ENCODE measurements at regions not wholly inside any gene's neighbourhood (a gene's known extent, or its start where the extent isn't known, plus 50 kb on each side); places are given as distances from the start of the nearest gene placed in this dataset.
"Not testable (repeated sequence)": the region's sequence is repeated elsewhere in the genome, so short reads cannot be mapped to it uniquely, and the experiment has no call there.

DNA sequence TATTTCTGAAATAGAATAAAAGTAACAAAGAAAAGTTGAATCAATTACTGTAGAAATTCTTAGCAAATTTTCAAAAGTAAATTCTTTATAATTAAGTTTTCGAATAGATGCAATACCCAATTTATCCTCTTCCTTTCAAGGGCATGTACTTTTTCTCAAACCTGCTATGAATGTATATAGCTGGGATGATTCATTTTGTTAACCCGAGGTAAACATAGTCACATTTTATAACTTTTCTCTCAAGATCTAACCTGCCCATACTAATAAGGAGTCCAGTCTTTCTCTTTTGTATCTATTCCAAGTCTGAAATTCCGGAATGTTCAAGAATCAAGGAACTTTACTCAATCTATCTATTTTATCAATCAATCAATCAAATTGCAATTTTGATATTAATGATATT, 1072.9 kb downstream of the REEP3 start:
- ATAC-seq (no peak), DNase-seq (ENCODE audit: low spot score) (no peak)
- intact Hi-C loops (cut with DNase I): no loop called here

DNA sequence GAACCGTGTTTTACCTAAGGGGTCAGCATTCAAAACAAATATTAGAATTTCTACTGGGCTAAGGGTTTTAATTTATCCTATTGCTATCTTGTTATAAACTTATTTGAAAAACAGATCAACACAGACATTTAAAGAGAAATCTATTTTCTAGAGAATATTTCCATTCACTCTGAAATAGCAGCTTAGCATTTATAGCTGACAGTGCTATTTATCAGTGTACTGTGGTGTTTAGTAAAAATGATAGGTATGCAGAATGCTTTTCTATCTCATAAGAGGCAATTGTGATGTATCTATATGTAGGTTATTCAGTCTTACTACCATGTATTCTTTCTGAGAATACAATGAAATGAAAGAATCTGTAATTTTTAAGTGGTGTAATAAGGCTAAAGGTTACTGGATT, 1077.4 kb downstream of the REEP3 start:
- no peak for ATAC-seq
- intact Hi-C loops (cut with DNase I): no loop called here
- no peak for DNase-seq (ENCODE audit: low spot score)

DNA sequence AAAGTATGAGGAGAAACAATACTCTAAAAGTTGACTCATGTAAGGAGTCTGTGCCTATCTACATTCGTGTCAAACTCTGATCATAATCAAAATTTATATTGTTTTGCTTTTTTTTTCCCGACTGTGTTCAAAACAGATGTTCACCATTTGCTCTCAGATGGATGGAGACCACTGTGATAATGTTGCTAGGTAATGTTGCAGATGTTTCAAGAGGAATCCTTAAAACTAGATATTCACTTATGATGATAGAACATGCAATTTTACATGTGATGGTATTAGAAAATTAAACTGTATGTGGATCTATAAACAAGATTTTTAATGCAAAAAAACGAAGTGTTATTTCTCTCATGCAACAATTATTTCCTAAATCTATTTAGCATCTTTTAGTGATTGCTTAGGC, 1080.1 kb downstream of the REEP3 start:
- DNase-seq (ENCODE audit: low spot score): no peak
- no peak for ATAC-seq
- intact Hi-C loops (cut with DNase I): no loop called here

DNA sequence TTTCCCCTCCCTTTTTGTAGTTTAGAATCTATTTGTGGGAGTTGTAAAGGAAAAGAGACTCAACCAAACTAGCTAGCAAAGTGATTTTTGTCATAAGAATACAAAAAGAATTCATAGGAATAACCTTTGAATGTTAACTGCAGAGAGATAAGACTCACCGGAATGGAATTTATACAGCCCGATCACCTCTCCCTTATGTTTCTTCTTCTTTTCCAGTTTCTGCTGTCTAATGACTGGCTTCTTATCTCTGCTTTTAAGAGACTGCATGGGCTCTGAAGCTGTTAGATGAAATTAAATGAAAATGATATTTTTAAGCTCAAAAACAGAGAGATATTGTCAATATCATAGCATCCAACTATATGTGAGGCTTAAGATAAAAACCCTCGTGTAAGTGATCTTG, 1095.9 kb downstream of the REEP3 start:
- DNase-seq (ENCODE audit: low spot score): no peak
- ATAC-seq: no peak
- intact Hi-C loops (cut with DNase I): no loop called here

DNA sequence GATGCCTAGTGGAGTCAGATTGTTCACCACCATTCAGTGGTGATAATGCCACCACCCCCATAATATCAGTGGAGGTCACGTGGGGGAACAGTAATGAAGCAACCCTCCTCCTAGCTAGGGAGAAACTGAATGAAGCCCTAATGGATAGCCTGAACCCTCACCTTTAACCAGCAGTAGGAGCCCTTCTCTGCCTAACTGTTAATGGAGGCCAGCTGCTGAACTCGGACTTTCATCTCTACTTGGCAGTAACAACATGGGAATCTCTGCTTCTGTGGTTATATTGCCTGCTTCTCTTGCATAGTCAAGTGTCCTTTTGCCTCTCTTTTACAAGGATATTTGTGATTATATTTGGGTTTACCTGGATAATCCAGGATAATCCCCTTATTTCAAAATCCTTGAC, 1097.9 kb downstream of the REEP3 start:
- ATAC-seq: no peak
- intact Hi-C loops (cut with DNase I): no loop called here

DNA sequence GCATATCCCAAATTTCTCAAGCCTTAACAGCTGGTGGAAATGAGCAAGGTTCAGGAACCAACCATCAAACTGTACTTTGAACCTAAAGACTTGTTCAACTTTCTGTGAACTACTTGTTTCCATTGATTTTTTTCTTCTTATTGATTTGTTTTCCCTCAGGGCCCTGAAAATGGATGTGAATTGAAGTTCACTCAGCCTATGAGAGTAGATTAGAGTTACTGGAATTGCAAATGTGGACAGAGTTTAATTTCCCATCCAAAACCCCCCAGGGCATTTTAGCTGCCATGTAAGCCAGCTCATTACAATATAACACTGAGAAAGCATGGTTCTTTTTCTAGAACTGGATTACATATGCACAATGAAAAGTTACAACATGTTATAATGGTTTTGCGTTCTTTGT, 1105.7 kb downstream of the REEP3 start:
- ATAC-seq (no peak), DNase-seq (ENCODE audit: low spot score) (no peak)

More for the DNA sequence above, 1097.9 kb downstream of the REEP3 start:
- no peak for DNase-seq (ENCODE audit: low spot score)

DNA sequence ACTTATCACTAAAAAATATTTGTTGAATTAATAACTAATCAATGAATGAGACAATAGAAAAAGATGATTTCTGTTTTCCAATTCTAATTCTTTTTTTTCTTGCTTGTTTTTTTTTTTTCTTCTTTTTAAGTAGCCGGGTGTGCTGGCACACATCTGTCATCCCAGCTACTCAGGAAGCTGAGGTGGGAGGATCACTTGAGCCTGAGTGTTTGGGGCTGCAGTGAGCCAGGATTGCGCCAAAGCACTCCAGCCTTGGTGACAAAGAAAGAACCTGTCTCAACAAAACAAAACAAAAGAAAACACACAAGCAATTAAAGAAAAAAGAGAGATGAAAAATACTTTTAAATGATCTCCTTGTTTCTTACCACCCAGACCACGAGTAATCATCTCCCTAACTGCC, 1109.3 kb downstream of the REEP3 start:
- no peak for DNase-seq (ENCODE audit: low spot score)
- ATAC-seq: no peak
- intact Hi-C loops (cut with DNase I): no loop called here

More for the DNA sequence above, 1105.7 kb downstream of the REEP3 start:
- intact Hi-C loops (cut with DNase I): no loop called here

DNA sequence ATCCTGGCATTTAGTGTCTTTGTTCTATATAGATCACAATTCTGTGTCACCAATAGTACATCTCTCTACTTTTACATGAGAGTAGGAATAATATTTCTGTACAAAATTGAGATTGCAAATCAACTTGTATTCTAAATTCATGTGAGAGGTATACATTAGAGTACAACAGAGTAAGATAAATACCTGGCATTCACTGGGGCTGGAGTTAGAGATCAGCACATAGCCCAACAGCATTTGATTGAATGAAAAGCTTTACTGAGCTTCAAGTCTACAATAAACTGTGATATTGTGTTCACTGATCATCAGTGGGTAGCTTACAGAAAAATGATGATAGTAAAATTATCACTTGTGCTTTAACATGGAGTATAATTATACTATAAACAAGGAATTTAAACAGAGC, 1114.7 kb downstream of the REEP3 start:
- DNase-seq (ENCODE audit: low spot score): no peak
- intact Hi-C loops (cut with DNase I): no loop called here
- no peak for ATAC-seq

DNA sequence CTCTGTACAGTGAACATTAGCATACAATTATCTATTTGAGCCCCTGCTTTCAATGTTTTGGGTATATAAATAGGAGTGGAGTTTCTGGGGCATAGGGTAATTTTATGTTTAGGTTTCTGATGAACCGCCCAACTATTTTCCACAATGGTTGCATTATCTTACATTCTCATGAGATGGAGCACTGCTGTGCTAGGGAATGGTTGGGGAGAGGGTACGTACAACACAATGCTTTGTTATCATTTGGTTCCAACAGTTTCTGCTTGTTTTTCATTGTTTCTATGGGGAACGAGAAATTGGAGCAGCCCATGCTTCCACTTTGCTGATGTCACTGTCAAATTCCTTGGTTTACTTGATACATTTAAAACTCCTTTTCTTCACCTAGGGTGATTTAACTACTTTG, 1115.3 kb downstream of the REEP3 start:
- intact Hi-C loops (cut with DNase I): no loop called here
- ATAC-seq (no peak), DNase-seq (ENCODE audit: low spot score) (no peak)

DNA sequence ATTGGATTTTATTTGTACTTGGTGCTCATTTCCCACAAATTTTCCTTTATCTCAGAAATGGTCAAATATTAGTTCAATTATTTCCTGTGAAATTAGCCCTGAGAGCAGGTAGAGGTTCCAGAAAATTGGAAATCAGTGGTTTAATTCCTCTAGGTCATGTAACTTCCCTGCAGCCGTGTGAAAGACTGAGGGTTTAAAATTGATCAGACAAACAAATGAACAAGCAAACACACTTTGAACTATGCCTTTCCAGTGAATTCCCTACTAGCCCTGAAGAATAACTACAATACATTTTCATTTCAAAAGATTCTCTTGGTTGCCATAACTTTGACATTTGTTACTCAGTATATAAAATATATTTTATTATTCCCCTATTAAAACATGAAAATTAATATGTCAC, 1116.7 kb downstream of the REEP3 start:
- DNase-seq (ENCODE audit: low spot score) (no peak), ATAC-seq (no peak)
- intact Hi-C loops (cut with DNase I): no loop called here

DNA sequence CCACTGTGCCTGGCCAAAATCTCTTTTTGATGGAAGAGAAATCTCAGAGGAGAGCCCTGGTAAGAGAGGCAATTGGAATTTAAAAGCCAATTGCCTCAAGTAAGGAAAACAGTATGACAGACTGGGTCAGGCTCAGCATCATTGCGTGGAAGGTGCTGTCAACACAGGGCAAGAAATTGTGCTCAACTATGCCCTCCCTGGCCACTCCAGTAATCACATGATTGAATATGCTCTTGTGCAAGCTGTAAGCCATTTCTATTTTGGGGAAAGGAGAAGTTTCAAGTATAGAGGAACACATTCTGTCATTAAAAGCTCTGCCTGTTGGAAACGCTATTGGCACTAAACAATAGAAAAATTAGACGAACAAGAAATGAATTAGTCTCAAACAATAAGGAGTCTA, 1127.7 kb downstream of the REEP3 start:
- ATAC-seq (peak; percentile 65), DNase-seq (ENCODE audit: low spot score) (no peak)
- intact Hi-C loops (cut with DNase I): no loop called here

DNA sequence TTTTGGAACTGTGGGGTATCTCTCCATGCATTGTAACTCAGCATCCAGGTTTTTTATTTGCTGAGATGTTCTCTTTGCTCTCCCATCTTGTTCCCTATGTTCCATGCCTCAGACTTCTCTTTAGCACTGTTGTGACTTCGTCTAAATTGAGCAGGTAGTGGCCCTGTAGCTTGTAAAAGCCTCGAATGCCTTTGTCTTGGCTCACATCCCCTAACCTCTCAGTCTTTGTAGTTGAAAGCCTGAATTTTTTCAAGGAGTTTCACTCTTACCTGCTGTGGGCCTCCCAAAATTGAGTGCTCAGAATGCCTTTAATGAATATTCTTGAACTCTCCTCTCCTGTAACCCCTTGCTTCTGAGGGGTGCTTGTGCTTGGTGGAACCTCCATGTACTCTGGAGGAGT, 1137.3 kb downstream of the REEP3 start:
- DNase-seq (ENCODE audit: low spot score): no peak
- intact Hi-C loops (cut with DNase I): no loop called here
- ATAC-seq: no peak

DNA sequence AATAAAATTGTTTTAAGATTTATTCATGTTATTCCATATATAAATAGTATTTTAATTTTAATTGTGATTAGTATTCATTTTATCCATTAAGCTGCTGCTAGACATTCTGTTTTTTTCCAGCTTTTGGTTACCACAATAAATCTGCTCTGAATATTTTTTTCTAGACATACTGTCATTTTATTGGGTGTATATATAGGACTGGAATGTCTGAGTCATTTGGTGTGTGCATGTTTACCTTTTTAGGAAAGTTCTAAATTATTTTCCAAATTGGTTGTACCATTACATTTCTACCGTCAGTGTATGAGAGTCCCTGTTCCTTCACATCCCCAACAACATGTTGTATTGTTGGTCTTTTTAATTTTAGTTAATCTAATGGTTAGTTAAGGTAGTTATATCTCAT, 1138.1 kb downstream of the REEP3 start:
- ATAC-seq: no peak
- intact Hi-C loops (cut with DNase I): no loop called here
- DNase-seq (ENCODE audit: low spot score): no peak

DNA sequence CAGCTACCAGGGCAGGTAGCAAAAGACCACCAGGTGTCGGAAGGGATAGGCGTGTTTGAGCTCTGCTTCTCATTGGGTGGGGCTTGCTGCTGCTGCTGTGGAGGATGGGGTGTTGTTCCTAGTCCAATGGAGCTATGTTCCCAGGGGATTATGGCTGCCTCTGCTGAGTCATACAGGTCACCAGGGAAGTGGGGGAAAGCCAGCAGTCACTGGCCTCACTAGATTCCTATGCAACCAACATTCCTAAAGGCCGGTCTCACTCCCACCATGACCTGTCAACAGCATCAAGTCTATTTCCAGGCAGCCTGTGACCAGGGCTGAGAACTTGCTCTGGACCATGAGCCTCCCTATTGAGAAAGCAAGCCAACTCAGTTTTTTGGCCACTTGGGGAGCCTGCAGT, 1160.8 kb downstream of the REEP3 start:
- no peak for DNase-seq (ENCODE audit: low spot score)
- ATAC-seq: no peak
- intact Hi-C loops (cut with DNase I): no loop called here

DNA sequence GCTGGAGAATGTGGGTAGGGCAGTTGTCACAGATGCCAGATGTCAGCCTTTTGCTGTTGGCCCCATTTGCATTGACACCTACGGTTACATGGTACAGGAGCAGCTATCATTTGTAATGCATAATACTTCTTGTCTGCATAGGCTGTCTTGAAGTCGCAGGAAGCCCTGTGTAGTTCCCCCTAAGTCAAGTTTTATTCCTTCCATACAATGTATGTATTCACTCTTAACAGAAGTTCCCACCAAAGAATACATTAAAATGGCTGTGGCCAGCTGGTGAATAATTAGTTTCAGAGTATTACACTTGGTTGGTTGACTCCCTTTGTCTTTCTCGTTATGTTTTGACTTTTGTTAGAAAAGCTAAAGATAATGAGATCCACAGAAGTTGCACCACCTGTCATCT, 1169.0 kb downstream of the REEP3 start:
- intact Hi-C loops (cut with DNase I): no loop called here
- no peak for DNase-seq (ENCODE audit: low spot score)
- no peak for ATAC-seq

DNA sequence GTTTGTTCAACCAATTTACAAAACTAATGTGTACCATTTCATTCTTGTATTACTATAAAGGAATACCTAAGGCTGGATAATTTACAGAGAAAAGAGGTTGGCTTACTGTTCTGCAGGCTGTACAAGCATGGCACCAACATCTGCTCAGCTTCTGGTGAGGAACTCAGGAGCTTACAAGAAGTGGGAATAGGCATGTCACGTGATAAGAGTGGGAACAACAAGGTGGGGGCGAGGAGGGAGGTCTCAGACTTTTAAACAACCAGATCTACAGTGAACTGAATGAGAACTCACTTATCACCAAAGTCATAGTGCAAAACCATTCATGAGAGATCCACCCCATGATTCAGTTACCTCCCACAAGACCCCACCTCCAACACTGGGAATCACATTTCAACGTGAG, 1178.0 kb downstream of the REEP3 start:
- ATAC-seq: no peak

DNA sequence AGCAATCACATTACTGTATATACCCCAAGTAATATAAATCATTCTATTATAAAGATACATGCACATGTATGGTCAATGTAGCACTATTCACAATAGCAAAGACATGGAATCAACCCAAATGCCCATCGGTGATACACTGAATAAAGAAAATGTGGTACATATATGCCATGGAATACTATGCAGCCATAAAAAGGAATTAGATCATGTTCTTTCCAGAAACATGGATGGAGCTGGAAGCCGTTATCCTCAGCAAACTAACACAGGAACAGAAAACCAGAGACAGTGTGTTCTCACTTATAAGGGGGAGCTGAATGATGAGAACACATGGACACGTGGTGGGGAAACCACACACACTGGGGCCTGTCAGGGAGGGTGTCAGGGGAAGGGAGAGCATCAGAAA, 1180.9 kb downstream of the REEP3 start:
- DNase-seq (ENCODE audit: low spot score); intact Hi-C loops (cut with DNase I); ATAC-seq: not testable (repeated sequence)

More for the DNA sequence above, 1178.0 kb downstream of the REEP3 start:
- DNase-seq (ENCODE audit: low spot score): no peak
- intact Hi-C loops (cut with DNase I): no loop called here

DNA sequence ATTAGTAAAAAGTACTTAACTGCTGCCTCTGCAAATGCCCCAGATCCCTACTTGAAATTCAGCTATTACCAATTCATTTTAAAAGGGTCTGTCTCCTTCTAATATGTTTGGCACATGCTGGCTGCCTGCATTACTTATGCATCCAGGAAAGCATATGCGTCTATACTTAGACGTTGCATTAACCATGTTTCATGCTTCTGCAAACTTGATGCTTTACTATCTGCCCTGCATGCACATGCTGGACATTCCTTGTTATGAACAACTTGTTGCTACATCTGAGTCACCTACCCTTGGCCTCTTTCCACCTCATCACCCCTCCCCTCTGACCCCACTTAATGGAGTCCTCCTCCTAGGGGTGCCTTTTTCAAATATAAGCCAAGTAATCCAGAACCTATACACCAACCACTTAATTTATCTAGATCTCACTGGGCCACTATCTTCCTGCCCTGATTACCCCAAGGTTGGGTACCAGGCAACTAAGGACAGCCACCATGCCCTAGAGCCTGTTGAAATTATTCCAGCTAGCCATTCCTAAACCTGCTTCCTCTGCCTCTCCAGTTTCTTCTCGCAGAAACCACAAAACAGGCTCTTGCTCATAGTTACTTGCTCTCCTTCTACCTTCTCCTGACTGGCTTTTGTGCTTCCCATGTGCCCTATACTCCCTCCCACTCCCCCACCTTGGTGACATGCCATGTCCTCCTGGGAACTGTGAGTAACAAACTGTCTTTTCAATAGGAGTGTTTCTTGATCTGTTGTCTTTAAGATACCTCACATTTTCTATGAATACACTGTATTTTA, 1187.9 kb downstream of the REEP3 start:
- intact Hi-C loops (cut with DNase I): no loop called here
- no peak for ATAC-seq
- DNase-seq (ENCODE audit: low spot score): no peak

DNA sequence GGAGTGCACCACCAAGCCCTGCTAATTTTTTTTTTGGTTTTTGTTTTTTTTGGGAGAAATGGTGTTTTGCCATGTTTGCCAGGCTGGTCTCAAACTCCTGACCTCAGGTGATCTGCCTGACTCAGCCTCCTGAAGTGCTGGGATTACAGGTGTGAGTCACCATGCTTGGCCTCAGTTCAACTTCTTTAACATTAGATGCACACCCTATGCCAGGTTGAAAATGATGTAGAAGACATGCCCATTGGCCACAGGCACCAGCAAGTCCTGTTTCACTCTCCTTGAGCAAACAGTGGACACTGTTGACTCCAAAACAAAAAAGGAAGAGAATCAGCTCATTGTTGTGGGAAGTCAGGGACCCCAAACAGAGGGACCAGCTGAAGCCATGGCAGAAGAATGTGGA, 1205.3 kb downstream of the REEP3 start:
- ATAC-seq (no peak), DNase-seq (ENCODE audit: low spot score) (no peak)
- intact Hi-C loops (cut with DNase I): no loop called here

DNA sequence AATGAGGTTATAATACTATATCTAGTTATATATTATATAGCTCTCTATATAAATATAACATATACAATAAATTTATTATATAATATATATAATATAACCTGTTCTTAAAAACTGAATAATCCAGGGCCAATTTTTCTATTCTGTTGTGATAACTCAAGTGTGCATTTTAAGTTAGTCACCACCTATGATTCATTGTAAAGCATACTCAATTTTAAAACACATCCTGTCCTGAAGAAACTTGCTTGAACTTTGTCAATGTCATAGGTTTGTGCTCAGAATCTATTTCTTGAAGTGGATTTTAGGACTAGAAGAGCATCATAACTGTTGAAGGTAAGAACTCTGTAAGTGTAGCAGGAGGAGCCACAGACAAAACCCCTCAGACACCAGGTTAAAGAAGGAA, 1209.8 kb downstream of the REEP3 start:
- no peak for ATAC-seq
- intact Hi-C loops (cut with DNase I): no loop called here

DNA sequence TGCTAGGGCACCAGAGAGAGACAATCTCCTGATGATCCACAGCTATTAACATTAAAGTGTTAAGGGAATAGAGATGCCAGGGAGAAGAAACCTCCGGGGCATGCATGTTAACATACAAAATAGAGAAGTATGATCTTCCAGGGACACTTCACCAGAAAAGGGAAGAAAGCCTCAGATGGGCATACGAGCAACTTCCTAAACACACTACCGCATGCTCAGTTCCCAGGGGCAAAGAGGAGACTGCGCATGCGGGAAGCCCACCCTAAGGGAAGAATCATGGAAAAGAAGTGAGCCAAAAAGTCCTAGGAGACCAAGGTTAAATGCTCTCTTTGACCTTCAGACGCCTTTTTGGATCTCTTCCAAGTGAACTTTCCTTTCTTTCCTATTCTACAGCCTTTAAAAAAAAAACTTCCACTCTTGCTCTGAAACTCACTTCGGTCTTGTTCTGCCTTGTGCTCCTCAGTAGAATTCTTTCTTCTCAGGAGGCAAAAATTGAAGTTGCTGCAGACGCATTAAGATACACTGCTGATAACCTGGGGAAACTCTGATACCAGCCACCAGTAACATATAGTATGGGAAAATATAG, 1211.3 kb downstream of the REEP3 start:
- intact Hi-C loops (cut with DNase I): no loop called here
- no peak for ATAC-seq
- DNase-seq (ENCODE audit: low spot score): no peak

More for the DNA sequence above, 1209.8 kb downstream of the REEP3 start:
- no peak for DNase-seq (ENCODE audit: low spot score)

Measured in sciatic nerve (tissue), 2 donors.